ENCODE measurements at regions not wholly inside any gene's neighbourhood (a gene's known extent, or its start where the extent isn't known, plus 50 kb on each side); places are given as distances from the start of the nearest gene placed in this dataset.

GRCh38 chr15:95287720-95288103 is 1042.8 kb upstream of the NR2F2 start:
- Histone ChIP-seq H3K27ac (ENCODE audit: low read depth, low read length) (no peak overlapping the region), H3K9ac (replicated peaks in 1 of 4; ENCODE audit: extremely low read depth in 1 of 4, low read depth in 3 of 4, low read length in 3 of 4) (no peak overlapping the region; a peak in 1 of 7 replicates), H2BK12ac (ENCODE audit: low read depth, low read length) (no peak overlapping the region), H3K36me3 (ENCODE audit: control insufficient read depth in 2 of 4, insufficient read depth in 4 of 4, low read length in 3 of 4) (no peaks in the 10 kb centered on the region), H3K27me3 (replicated peaks in 1 of 4; ENCODE audit: control insufficient read depth in 3 of 4, extremely low read depth in 1 of 4, insufficient read depth in 3 of 4, low read length in 3 of 4) (no peaks in the 10 kb centered on the region), H4K20me1 (replicated peaks in 1 of 2; ENCODE audit: control insufficient read depth in 1 of 2, insufficient read depth in 2 of 2, low read length in 2 of 2) (no peaks in the 10 kb centered on the region), H3K4ac (replicated peaks; ENCODE audit: insufficient read length, low read depth, low read length) (no peak overlapping the region), H3K4me1 (replicated peaks in 1 of 4; ENCODE audit: control insufficient read depth in 3 of 4, insufficient read depth in 4 of 4, low read length in 3 of 4) (peaks cover 0 to 14% (median 8%) of the 10 kb centered on the region in 4 experiments; a peak in 5 of 7 replicates), H3K9me3 (ENCODE audit: insufficient read depth in 2 of 2, low read depth in 1 of 2, low read length in 1 of 2) (no peaks in the 10 kb centered on the region), H2AFZ (ENCODE audit: low read length) (peak overlapping the region; percentile 37; the same call in 1 of the 2 replicates), H3K4me3 (ENCODE audit: extremely low read depth in 1 of 4, insufficient read depth in 2 of 4, low read depth in 3 of 4, low read length in 4 of 4) (peak overlapping the region in 1 of 4 experiments; percentile 41; a peak in 4 of 8 replicates), H2BK120ac (replicated peaks; ENCODE audit: low read depth, low read length) (peak overlapping the region; percentile 12), H3K23ac (ENCODE audit: insufficient read length) (no peak overlapping the region), H3K79me1 (ENCODE audit: low read depth, low read length) (no peaks in the 10 kb centered on the region), H2BK5ac (ENCODE audit: low read depth, low read length) (no peak overlapping the region), H3K18ac (ENCODE audit: extremely low read depth, low read length) (peak overlapping the region; percentile 79; the same call in 1 of the 2 replicates), H3K4me2 (ENCODE audit: insufficient read depth in 1 of 2, low read depth in 2 of 2, low read length in 2 of 2) (peak overlapping the region; percentile 27 to 81; a peak in 3 of 4 replicates), H3K14ac (ENCODE audit: insufficient read length) (no peak overlapping the region), H4K91ac (replicated peaks; ENCODE audit: insufficient read length, low read length) (peak overlapping the region; percentile 22), H4K8ac (ENCODE audit: extremely low read depth, insufficient read depth, low read length) (no peak overlapping the region), H2BK20ac (ENCODE audit: low read length) (peak overlapping the region; percentile 23; the same call in 1 of the 2 replicates), H3K79me2 (ENCODE audit: control insufficient read depth in 1 of 2, insufficient read depth in 2 of 2, low read length in 2 of 2) (no peaks in the 10 kb centered on the region), H3K56ac (replicated peaks; ENCODE audit: insufficient read length, low read depth, low read length) (no peak overlapping the region), H4K5ac (ENCODE audit: insufficient read length, low read depth, low read length) (peak overlapping the region; percentile 48), H2BK15ac (ENCODE audit: low read length) (no peak overlapping the region), H2AK5ac (ENCODE audit: low read depth, low read length) (no peak overlapping the region), H3K23me2 (ENCODE audit: low read depth, low read length) (no peaks in the 10 kb centered on the region)
- POLR2A ChIA-PET (ENCODE audit: partially characterized antibody), result no interaction called here
- WGBS, 2 experiments (ENCODE audit: extremely low coverage in 1 of 2, insufficient coverage in 1 of 2, insufficient read length in 1 of 2, insufficient replicate concordance in 2 of 2, low coverage in 1 of 2, low lambda C conversion rate in 2 of 2, missing lambda C conversion rate in 1 of 2), result 66% methylated on average over 9 of the region's 9 CpGs; no CpG with 5 or more reads in 1 of the 2 experiments
- DNase-seq (ENCODE audit: low read depth in 1 of 2, low spot score in 2 of 2) (no peak), FAIRE-seq (no peak)
- CTCF ChIA-PET (ENCODE audit: partially characterized antibody), result interaction anchor here (0.6 to 3.9 kb wide), 10 partner anchors 10 to 874 kb away, joined by 3 to 29 read pairs (median 4); no protein-coding TSS in a partner anchor
- TF ChIP-seq ASH2L (IDR thresholded peaks at IDR 0.05; ENCODE audit: low read length) (peak; percentile 26), CTBP2 (IDR thresholded peaks at IDR 0.05; ENCODE audit: borderline replicate concordance, insufficient read depth, insufficient read length, low read length) (no peak)

All from H1 (cell line).